HG02642 (cell line): ENCODE measurements at regions not wholly inside any gene's neighbourhood (a gene's known extent, or its start where the extent isn't known, plus 50 kb on each side); places are given as distances from the start of the nearest gene placed in this dataset.

ENCODE experiments used
- ATAC-seq: cut with Tn5 transposase; IDR thresholded peaks from one replicate; pipeline ENCODE4 v1.9.1; 2021; ENCODE audit warnings: mild to moderate bottlenecking; ENCODE audit not compliant: unreplicated experiment, poor library complexity

- no peak for ATAC-seq
Measured at GRCh38 chr3:153595186-153595815, 433.3 kb downstream of the RAP2B start.

GRCh38 chr3:153596401-153596800 is 434.4 kb downstream of the RAP2B start:
- ATAC-seq = no peak

GRCh38 chr3:153599685-153600084 is 437.7 kb downstream of the RAP2B start:
- ATAC-seq = no peak

- ATAC-seq = no peak
Measured at GRCh38 chr3:153600896-153601295, 438.9 kb downstream of the RAP2B start.

GRCh38 chr3:153601374-153601853 is 439.4 kb downstream of the RAP2B start:
- no peak for ATAC-seq

GRCh38 chr3:153602801-153603200 is 440.8 kb downstream of the RAP2B start:
- ATAC-seq = no peak

GRCh38 chr3:153614140-153614539 is 452.1 kb downstream of the RAP2B start:
- no peak for ATAC-seq

- ATAC-seq = no peak
Measured at GRCh38 chr3:153614563-153614962, 452.5 kb downstream of the RAP2B start.

- no peak for ATAC-seq
Measured at GRCh38 chr3:153615863-153616262, 453.8 kb downstream of the RAP2B start.

- ATAC-seq = no peak
Measured at GRCh38 chr3:153617463-153617862, 455.4 kb downstream of the RAP2B start.

GRCh38 chr3:153618176-153618575 is 456.1 kb downstream of the RAP2B start:
- ATAC-seq = no peak

- no peak for ATAC-seq
Measured at GRCh38 chr3:153619268-153619667, 457.2 kb downstream of the RAP2B start.

- peak; percentile 97 for ATAC-seq
Measured at GRCh38 chr3:153621953-153622352, 459.9 kb downstream of the RAP2B start.

- no peak for ATAC-seq
Measured at GRCh38 chr3:153623834-153624233, 461.8 kb downstream of the RAP2B start.

GRCh38 chr3:153624310-153625030 is 462.4 kb downstream of the RAP2B start:
- no peak for ATAC-seq

GRCh38 chr3:153625506-153625905 is 463.5 kb downstream of the RAP2B start:
- ATAC-seq = no peak

- no peak for ATAC-seq
Measured at GRCh38 chr3:153626158-153626557, 464.1 kb downstream of the RAP2B start.

- peak; percentile 52 for ATAC-seq
Measured at GRCh38 chr3:153628591-153628990, 466.6 kb downstream of the RAP2B start.

GRCh38 chr3:153629148-153629547 is 467.1 kb downstream of the RAP2B start:
- ATAC-seq = no peak

GRCh38 chr3:153631102-153631501 is 469.1 kb downstream of the RAP2B start:
- ATAC-seq = no peak

GRCh38 chr3:153631664-153632063 is 469.6 kb downstream of the RAP2B start:
- ATAC-seq = no peak

- no peak for ATAC-seq
Measured at GRCh38 chr3:153633407-153633806, 471.4 kb downstream of the RAP2B start.
